NOMO-1 treated with DMSO at 0.1 percent for 48 hours (cell line): ENCODE measurements at regions not wholly inside any gene's neighbourhood (a gene's known extent, or its start where the extent isn't known, plus 50 kb on each side); places are given as distances from the start of the nearest gene placed in this dataset.

ENCODE experiments used
- DNase-seq: peaks from one replicate; lab custom pipeline; 2025; ENCODE audit not compliant: unreplicated experiment; lab: John Stamatoyannopoulos, UW

DNA sequence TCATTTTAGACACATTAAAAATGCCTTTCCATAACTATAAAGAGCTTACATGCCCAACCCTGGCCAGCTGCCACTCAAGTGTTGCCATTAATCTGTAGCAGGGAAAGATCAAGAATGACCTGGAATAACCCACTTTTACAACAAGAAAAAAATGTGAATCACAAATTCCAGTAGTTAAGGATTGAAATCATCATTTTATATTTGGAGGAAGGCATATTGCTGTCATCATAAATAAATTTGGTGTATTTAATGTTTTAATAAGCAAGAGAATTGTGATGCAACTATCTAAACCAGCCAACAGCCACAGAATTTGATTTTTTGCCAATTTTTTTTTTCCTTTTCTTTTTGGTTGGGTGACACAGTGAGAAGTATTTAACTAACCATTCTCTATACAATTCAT, 240.0 kb upstream of the SEMA6D start:
- no peak for DNase-seq

DNA sequence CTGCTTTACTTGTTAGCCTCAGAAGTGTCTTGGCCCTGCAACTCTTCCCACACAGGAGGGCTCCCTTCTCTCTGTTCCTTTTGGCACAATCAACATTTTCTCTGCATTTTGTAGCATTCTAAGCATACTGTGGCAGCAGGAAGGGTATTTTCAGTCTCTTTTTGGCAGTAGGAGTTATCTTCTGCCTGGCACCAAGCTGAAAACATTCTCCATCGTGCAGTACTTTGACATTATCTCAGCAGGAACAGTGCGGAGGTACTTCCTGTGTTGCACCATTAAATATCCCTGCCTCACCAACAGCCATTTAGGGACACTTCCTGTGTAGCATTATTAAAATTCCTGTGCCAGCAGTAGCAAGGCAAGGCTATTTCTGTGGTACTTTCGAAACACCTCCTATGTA, 233.2 kb upstream of the SEMA6D start:
- peak; percentile 28 for DNase-seq

DNA sequence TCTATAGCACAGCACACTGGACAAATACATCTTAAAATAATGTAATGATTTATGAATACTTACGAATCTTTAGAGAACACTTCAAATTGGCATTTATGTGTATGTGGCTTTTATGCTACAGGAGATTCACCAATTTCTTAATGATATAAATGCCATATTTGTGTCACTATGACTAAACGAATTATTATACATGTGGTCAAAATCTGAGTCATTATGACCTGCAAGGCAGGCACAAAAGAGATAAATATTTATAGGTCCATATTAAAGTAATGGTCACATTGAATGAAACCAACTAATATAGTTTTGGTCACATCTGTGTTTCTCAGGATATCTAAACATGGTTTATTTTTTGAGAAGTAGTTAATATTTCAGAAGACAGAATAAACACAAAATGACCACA, 232.3 kb upstream of the SEMA6D start:
- DNase-seq: no peak

DNA sequence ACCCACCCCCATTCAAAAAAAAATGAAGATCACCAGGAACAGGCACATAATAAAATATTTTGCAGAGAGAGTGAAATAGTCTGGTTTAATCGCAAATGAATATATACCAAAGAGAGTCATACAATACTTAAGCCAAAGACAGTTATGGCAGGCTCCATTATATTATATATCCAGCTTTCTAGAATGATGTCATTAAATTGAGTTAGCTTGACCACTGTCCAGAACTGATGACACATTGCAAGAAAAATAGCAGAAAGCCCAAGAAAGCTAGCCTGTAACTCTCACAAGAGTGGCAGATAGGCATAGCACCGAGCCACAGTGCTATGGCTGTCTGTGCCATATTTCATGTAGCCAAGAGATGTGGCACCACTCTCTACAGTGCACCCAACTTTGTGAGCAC, 231.9 kb upstream of the SEMA6D start:
- DNase-seq: no peak

DNA sequence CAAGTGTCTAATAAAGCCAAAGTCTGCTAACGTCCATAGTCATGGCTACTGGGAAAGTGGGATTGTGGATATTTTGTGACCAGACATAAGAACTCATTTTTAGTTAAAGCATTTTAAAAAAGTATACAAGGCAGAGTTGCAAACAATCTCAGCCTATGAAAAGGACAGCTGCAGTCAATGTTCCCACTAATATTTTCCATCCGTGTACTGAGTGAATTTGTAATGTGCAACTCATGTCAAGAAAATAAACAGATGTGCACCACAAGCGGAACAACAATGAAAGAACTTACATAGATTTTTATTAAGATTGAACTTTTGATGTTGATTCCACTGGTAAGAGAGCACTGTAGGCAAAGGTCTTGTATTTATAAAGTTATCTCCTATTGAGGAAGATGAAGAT, 231.3 kb upstream of the SEMA6D start:
- DNase-seq: no peak

DNA sequence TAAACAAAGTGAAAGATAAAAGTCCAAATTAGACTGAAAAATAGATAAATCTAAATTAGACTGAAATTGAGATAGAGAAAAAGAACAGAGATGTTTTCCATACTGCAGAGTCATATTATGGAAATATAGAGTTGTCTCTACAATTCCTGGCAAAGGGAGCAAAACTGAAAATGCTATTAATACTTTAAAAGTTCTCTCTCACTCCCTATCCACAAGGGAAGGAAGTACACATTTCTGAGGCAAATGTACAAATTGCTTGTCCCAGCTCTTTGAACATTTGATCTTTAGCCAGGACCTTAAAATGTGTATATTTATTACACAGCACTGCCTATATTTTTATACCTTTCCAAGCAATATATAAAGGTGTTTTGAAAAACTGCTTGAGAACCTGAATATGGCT, 225.1 kb upstream of the SEMA6D start:
- DNase-seq: no peak

DNA sequence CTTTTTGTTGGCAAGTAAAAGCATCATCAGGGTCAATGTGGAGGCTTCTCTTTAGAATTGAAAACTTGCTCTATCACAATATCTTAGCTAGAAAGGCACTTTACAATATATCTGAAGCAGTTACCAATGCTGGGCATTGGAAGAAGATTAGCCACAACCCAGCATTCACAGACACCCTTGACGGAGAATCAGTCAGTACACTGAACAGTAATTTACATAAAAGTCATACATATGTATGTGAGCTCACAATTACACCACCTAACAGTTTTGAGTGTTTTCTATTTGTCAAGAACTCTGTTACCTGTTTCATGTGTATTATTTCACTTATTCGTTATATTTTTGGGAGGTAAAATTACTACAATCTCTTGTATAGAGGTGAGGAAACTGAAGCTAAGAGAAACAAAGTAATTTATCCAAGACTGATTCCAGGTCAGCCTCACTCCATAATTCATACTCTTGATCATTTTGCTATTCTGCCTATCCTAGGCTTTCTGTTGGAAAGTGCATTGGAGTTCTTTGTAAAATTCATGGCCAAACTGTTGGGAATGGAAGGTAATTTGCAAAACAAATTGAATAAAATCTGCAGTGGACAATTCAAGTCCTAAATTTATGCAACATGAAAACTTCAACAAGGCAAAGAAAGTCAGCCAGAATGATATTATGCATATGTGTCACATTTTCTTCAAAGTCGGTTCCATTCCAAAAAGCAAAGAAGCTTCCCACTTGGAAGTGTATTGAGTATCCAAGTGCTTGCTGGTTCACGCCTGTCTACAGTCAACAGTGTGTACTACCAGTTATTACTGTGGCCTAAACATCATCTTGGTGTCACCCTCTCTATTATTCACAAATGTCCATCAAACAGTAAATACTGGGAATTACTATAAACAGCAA, 223.7 kb upstream of the SEMA6D start:
- DNase-seq: no peak

DNA sequence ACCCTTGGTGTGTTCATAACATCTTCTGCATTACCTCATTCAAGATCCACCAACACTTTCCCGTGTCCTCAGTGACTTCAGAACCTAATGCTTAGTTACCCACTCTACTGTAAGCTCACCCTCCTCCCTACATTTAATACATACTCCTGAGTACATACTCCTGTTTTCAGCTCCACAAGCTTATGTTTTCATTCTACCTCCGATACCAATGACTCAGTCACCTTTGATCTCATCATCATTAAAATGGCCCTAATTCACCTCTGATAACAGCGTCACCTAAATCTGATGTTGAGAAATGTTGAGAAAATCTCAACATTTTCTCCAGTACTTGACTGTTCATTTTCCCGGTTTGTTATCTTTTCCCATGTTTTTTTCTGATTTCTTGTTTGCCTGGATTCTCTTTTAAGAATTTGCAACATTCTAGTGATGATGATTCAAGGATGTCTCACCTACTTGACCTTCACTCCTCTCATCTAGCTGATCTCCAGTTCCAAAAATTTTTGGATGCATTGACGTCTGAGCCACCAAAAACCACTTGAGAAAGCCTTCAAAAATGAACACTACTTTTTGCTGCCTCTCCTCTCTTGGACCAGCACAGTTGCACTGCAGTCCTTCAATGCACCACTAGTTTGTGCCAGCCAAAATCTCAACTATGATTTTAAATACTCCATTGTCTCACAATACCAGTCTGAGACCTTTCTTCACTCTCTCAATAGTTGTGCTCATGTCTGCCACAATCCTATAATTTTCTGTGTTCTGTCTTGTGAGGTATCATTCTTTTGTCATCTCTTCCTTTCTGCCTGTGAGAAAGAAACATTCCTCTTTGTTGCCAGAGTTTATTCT, 220.7 kb upstream of the SEMA6D start:
- no peak for DNase-seq

DNA sequence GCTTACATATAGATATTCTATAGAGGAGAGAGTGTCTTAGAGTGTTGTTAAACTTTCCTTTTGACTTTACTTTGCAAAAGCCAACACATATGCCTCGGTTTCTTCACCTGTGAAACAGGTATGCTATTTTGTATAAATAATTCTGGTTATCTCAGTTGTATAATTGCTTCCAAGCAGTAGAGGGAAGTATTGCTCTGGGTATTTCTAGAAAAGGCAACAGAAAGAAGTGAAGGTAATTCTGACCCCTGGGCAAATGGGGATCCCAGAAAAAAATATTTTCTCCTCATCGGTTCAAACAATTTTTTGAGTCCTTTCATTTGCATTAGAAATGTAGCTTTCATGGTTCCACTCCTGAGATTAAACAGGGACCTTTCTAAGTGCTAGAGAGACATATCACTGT, 216.5 kb upstream of the SEMA6D start:
- peak; percentile 40 for DNase-seq

DNA sequence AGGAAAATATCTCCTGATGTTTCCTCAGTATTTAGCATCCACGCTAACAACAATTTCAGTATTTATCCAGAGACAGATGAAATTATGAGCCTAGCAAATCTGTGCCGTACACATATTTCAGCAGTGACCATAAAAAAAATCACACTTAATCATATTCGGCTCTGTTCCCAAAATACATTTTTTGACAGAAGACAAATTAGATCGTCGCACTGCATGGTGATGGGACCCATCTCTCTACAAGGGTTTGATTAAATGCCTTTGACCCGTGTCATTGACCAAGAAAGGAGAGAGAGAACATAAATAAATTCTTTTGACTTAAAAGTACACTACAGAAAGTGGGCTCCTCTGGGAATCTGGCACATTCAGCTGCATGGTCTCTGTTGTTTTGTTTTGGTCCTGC, 215.3 kb upstream of the SEMA6D start:
- DNase-seq: no peak

DNA sequence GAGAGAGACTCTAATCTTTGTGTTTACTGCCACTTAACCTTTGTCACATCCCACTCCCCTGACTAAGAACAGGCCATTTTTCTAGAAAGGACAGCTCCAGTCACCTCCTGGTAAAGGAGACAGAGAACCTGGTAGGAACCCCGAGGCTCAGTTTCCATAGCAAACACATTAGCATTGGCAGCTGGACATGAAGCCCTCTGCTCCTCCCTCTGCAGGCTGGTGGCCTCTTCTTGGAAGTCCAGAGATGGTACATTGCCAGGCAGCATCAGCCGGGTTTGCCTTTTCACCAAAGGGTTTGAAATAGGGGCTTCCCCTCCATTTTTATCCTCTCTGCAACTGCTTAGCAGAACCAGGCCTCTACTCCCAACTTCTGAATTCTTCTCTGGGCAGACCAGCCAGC, 213.4 kb upstream of the SEMA6D start:
- no peak for DNase-seq

DNA sequence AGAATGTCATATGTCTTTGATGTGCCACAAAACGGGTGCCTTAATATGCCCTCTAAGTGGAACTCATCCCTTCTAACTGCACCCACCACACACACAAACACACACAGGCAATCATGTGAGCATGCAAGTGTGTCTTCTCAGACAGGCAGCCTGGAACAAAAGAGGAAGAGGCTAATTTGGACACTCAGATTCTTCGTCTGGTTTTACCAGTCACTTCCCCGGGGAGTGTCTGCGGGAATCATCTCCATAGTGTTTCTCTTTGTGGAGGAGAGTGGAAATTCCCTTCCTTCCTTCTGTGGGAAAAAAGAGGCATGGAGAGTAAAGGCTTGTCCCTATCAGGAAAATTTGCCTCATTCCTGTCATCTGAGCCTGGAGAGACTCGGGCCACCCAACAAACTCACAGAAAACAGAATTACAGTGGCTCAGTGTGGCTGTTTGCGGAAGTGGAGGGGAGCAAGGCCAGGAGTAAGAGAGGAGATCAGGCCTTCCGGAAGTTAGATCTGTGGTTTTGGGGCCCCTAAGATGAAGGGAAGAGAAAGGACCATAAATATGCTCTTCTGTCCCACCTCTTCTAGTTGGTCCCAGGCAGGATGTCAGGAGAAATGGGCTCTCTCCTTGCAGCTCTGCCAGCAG, 212.6 kb upstream of the SEMA6D start:
- DNase-seq: peak; percentile 82

DNA sequence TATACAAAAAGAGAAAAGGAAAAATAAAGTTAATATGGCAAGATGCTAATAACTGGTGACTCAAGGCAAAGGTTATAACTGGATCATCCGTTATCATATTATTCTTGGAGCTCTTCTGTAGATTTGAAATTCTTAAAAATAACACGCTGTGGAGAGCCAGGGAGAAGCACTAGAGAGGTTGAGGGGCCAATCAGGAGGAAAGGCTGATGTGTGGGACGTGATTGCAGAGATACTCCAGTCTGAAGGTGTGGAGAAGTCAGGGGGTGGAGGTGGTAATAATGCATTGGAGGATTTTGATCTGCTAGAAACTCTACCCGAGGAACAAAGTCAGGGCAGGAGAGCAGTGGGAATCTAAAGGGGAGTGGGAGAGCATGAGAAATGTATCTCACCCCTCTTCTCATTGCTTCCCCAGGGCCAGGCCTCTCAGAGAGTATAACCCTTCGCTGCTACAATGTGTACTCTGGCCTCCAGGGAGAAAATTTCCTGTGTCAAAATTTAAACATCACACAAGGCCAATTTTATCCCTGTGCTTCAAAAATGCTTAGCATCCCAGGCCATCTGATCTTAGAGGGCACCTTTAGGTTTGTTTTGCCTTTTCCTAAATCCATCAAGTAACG, 211.5 kb upstream of the SEMA6D start:
- no peak for DNase-seq

DNA sequence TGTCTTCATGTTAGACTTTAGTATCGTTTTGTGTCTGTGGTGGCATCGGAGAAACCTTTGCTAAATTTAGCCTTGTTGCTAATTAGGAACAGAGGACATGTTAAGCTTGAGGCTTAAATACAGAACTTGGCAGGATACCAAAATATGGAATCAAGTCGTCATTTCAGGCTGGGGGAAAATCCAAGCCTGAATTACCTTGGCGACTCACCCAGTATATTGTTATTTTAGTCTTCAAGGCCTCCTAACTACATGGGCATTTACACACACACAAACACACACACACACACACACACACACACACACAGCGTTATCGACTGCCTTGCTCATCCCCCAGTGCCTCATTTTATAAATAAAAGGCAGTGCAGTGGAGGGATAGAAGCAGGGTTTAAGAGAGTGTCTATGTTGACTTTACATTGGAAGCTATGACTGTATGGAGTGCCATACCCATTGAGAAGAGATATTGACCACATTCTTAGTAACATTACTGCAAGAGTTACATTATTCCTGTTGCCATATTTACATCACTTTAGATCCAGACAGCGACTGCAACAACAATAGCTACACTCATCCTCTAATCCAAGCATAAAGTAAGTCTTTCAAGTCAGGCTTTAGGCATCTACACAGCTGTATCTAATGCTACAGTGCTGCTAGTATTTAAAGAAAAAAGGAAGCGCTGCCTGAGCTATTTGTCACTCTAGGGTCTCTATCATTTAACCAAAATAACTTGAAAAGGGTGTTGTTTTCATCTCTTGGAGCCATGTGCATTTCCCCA, 210.8 kb upstream of the SEMA6D start:
- DNase-seq: peak; percentile 18

DNA sequence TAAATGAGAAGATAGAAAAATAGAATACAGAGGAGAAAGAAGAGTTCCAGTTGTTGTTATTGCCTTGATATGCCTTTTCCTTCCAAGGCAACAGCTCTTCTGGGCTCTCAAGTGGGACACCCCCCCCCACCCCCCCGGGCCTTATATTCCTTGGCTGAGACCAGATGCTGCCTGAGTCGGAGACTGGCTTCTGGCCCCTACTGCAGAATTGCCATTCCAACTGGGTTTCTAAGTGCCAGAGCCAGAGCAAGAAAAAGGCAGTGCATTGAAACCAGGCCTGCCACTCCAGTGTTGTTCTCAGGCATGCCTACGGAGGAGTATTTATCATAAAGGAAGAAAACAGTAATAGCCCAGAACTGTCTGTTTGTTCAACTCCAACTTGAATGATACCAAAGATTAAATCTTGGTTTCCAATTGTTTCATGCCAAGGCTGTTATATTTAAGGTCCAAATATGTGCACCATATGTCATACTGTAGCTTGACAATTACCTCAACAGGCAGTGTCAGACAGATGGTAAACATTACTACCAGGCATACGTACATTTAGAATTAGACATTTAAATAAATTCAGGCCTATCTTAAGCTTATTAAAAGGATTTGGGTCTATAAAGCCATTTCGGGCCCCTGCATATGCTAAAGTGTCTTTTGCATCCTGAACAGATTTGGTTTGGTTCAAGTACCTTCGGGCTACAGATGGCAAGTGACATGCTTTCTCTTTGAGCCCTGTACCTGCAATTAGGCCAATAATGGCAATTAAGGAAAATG, 209.9 kb upstream of the SEMA6D start:
- no peak for DNase-seq

DNA sequence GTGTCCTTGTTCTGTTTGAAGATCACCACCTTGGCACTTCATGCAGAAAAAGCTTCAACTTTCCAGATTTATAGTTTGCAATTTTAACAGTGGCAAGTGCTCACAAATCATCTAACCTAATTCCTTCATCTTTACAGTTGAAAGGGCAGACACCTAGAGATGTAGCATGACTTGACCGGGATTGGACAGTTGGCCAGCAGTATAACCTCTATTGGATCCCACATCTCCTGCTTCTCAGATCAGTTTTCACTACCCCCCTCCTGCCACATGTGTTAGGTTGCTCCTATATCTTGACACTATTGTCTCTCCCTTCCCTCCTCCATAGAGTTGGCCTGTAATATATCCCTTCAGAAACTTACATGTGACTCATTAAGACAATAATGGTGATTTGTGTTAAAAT, 206.0 kb upstream of the SEMA6D start:
- no peak for DNase-seq

DNA sequence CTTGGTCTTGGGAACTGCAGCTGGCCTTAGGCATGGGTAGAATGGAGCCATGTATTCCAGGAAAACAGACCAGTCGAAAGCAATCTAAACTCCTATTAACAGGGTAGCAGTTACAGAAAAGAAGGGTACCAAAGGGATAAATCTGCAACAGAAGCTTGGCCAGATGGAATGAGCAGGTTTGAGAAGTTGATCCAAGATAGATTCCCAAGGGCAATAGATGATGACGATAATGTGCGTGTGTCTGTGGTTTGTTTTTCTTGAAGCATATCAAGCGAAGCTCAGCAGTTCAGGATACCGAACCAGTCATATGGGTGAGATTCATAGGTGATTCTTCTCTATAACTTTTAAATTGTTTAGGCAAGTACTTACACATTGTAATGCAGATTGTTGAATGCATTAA, 203.8 kb upstream of the SEMA6D start:
- DNase-seq: no peak

DNA sequence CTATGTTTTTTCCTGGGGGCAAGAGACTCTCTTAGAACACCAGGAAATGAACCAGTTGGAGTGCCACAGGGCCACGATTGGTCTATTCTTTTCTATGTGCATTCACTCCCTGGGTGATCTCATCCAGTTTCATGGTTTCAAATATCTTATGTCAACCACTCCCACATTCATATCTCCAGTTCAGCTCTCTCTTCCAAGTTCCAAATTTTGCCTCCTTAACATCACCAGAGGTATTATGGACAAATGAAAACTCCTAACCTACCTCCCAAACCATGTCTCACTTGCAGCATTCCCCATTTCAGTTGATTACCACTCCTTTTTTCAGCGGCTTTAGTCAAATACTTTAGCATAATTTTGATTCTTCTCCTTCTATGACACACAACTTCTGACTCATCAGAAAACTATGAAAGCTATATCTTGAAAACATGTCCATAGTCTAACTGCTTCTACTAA, 203.1 kb upstream of the SEMA6D start:
- DNase-seq: no peak

DNA sequence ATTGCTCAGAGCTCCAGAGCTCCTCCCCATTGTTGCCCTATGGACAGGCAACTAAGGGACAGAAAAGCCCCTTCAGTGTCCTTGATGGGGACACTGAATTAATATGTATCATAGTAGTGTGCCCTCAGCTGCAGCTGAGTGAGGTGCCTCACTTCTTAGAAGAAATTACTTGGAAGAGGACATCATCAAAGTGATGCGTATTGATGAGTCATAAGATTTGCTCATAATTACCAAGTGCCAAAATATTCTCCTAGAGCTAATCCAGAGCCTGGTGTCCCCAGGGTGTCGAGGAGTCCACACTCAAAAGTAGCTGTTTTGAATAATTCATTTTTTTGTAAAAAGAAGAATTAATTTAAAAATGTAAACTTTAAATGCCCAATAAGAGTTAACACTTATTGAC, 200.7 kb upstream of the SEMA6D start:
- DNase-seq: no peak

DNA sequence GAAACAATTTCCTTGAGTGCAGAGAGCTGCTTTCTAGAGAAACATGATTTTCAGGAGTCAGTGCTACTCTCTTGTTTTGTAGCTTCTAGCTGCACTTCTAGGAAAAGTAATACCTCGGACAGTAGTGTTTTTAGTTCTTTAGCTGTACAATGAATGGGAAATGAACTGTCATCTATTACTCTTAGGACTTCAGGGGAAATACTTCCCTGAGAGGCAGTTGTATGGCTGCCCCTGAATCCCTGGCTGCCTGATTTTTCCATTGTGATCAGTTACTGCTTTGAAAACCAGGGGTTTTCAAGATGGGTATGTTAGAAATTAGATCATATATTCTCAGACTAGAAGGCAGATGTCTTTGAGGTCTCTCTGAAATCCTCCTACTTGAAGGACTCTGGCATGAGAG, 200.3 kb upstream of the SEMA6D start:
- DNase-seq: no peak
